Suppressor macrophage (primary cell): ENCODE measurements at regions not wholly inside any gene's neighbourhood (a gene's known extent, or its start where the extent isn't known, plus 50 kb on each side); places are given as distances from the start of the nearest gene placed in this dataset.
A peak's percentile ranks its signal among the peaks of the same experiment; 100 is the strongest.

Experiments used
- DNase-seq, 4 experiments: peaks; one replicate each; pipeline ENCODE4 v3.0.0-alpha.2; 2020 to 2022

GRCh38 chr9:79975621-79976256 lies 404.0 kb downstream of the TLE4 start:
- DNase-seq = no peak

- no peak for DNase-seq
Measured at GRCh38 chr9:79974806-79975422, 403.1 kb downstream of the TLE4 start.

- DNase-seq = no peak
Measured at GRCh38 chr9:79973627-79974026, 401.9 kb downstream of the TLE4 start.

GRCh38 chr9:79970146-79970425 lies 398.3 kb downstream of the TLE4 start:
- DNase-seq = no peak

- DNase-seq = no peak
Measured at GRCh38 chr9:79969393-79970145, 397.8 kb downstream of the TLE4 start.

- DNase-seq = no peak
Measured at GRCh38 chr9:79968533-79968932, 396.8 kb downstream of the TLE4 start.

GRCh38 chr9:79962836-79963235 lies 391.1 kb downstream of the TLE4 start:
- no peak for DNase-seq

- DNase-seq = no peak
Measured at GRCh38 chr9:79962150-79962549, 390.4 kb downstream of the TLE4 start.

GRCh38 chr9:79955300-79955699 lies 383.5 kb downstream of the TLE4 start:
- peak in 3 of 4 experiments; percentile 5 to 15 (median 12) for DNase-seq

- no peak for DNase-seq
Measured at GRCh38 chr9:79953908-79954307, 382.1 kb downstream of the TLE4 start.

GRCh38 chr9:79952401-79952800 lies 380.6 kb downstream of the TLE4 start:
- DNase-seq = peak in 1 of 4 experiments; percentile 18

- no peak for DNase-seq
Measured at GRCh38 chr9:79946712-79947111, 374.9 kb downstream of the TLE4 start.

- no peak for DNase-seq
Measured at GRCh38 chr9:79945495-79945894, 373.7 kb downstream of the TLE4 start.

GRCh38 chr9:79945016-79945415 lies 373.3 kb downstream of the TLE4 start:
- peak in 3 of 4 experiments; percentile 5 to 47 (median 27) for DNase-seq

- no peak for DNase-seq
Measured at GRCh38 chr9:79940919-79941318, 369.2 kb downstream of the TLE4 start.

- no peak for DNase-seq
Measured at GRCh38 chr9:79939819-79940218, 368.1 kb downstream of the TLE4 start.

GRCh38 chr9:79936336-79936735 lies 364.6 kb downstream of the TLE4 start:
- DNase-seq = no peak

GRCh38 chr9:79929285-79929684 lies 357.5 kb downstream of the TLE4 start:
- no peak for DNase-seq

- no peak for DNase-seq
Measured at GRCh38 chr9:79928661-79929223, 357.0 kb downstream of the TLE4 start.

GRCh38 chr9:79925326-79925725 lies 353.6 kb downstream of the TLE4 start:
- no peak for DNase-seq

GRCh38 chr9:79924836-79925235 lies 353.1 kb downstream of the TLE4 start:
- DNase-seq = no peak

- no peak for DNase-seq
Measured at GRCh38 chr9:79917421-79917820, 345.7 kb downstream of the TLE4 start.

GRCh38 chr9:79913867-79914266 lies 342.1 kb downstream of the TLE4 start:
- no peak for DNase-seq
